HUES6 (cell line): ENCODE measurements at regions not wholly inside any gene's neighbourhood (a gene's known extent, or its start where the extent isn't known, plus 50 kb on each side); places are given as distances from the start of the nearest gene placed in this dataset.
"Not testable (repeated sequence)": the region's sequence is repeated elsewhere in the genome, so short reads cannot be mapped to it uniquely, and the experiment has no call there.

Experiments used
- H3K27ac ChIP-seq: 2 replicates; pipeline ENCODE4 v1.7.0; 2013; ENCODE audit warnings: low read depth, mild to moderate bottlenecking, low read length, inconsistent platforms
- H3K27me3 ChIP-seq: 2 replicates; pipeline ENCODE4 v1.6.1; 2013; ENCODE audit warnings: low read length; ENCODE audit not compliant: control insufficient read depth, insufficient read depth
- H3K36me3 ChIP-seq: 2 replicates; pipeline ENCODE4 v1.6.1; 2013; ENCODE audit warnings: low read length; ENCODE audit not compliant: control insufficient read depth, insufficient read depth
- H3K4me1 ChIP-seq: 2 replicates; pipeline ENCODE4 v1.6.1; 2013; ENCODE audit warnings: low read length; ENCODE audit not compliant: control insufficient read depth, insufficient read depth
- H3K4me3 ChIP-seq: 2 replicates; pipeline ENCODE4 v1.5.1; 2013; ENCODE audit warnings: low read depth, low read length
- H3K9ac ChIP-seq: one replicate; pipeline ENCODE4 v1.6.1; 2013; ENCODE audit warnings: mild to moderate bottlenecking, low read length
- H3K9me3 ChIP-seq: 2 replicates; pipeline ENCODE4 v1.6.1; 2013; ENCODE audit warnings: low read depth, low read length; ENCODE audit not compliant: control insufficient read depth, insufficient read depth

DNA sequence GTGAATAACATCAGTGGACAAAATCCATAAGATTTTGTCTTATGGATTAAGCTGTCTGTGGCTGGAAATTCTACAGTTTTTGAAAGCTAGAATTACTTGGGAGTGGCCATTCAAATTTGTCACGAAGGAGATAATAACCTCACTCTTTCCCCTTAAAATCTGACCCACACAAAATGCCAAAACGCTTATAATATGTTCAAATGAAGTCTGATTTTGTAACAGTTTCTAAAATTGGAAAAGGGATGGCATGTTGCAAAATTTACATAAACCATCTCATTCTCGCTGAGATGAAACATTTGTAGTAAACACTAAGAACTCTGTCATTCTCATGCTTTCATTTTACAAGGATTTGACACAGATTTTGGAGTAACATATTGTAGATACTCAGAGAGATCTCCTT lies 112.7 kb downstream of the GJA1 start:
- Histone ChIP-seq H3K9ac (no peak overlapping the region), H3K27ac (no peak overlapping the region), H3K9me3 (no peaks in the 10 kb centered on the region), H3K4me3 (no peak overlapping the region), H3K27me3 (no peaks in the 10 kb centered on the region), H3K36me3 (no peaks in the 10 kb centered on the region), H3K4me1 (no peaks in the 10 kb centered on the region)

DNA sequence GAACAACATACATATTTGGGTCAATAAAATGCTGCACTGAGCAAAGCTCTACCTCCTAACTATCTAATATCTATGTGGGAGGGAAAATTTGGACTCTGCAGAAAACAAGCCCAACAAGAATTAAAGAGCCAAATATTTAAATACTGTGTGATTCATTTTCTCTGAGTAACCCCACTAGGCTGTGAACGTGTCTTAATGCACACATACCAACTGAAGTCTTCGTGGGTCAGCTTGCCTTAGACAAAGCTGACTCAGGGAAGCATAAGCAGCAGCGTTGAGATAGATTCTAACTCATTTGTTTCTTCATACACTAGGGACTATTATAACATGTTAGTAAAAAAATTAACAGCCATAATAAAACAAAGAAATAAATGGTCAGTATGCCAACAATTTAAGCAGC lies 114.3 kb downstream of the GJA1 start:
- no peak overlapping the region for H3K27ac ChIP-seq
- H3K4me3 ChIP-seq: no peak overlapping the region
- no peak overlapping the region for H3K9ac ChIP-seq
- no peaks in the 10 kb centered on the region for H3K4me1 ChIP-seq
- no peaks in the 10 kb centered on the region for H3K9me3 ChIP-seq
- H3K36me3 ChIP-seq: no peaks in the 10 kb centered on the region
- no peaks in the 10 kb centered on the region for H3K27me3 ChIP-seq

DNA sequence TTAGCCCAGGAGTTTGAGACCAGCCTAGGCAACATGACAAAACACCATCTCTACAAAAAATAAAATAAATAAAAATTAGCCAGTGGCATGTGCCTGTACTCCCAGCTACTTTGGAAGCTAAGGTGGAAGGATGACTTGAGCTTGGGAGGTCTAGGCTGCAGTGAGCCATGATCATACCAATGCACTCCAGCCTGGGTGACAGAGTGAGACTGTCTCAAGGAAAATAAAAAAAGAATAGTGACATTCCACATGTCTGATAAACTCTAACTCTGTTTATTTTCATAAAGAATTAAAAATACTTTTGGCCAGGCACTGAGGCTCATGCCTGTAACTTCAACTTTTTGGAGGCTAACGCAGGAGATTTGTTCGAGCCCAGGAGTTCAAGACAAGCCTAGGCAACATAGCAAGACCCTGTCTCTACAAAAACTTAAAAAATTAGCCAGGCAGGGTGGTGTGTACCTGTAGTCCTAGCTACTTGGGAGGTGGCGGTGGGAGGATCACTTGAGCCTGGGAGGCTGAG lies 115.1 kb downstream of the GJA1 start:
- Histone ChIP-seq H3K27ac (no peak overlapping the region), H3K27me3 (no peaks in the 10 kb centered on the region), H3K9me3 (no peaks in the 10 kb centered on the region), H3K4me1 (no peaks in the 10 kb centered on the region), H3K9ac (no peak overlapping the region), H3K4me3 (no peak overlapping the region), H3K36me3 (no peaks in the 10 kb centered on the region)

GRCh38 chr6:121555201-121555600 lies 119.8 kb downstream of the GJA1 start:
- no peak overlapping the region for H3K4me3 ChIP-seq
- no peak overlapping the region for H3K9ac ChIP-seq
- no peaks in the 10 kb centered on the region for H3K4me1 ChIP-seq
- no peaks in the 10 kb centered on the region for H3K9me3 ChIP-seq
- H3K27ac ChIP-seq: no peak overlapping the region
- H3K27me3 ChIP-seq: no peaks in the 10 kb centered on the region
- H3K36me3 ChIP-seq: no peaks in the 10 kb centered on the region

DNA sequence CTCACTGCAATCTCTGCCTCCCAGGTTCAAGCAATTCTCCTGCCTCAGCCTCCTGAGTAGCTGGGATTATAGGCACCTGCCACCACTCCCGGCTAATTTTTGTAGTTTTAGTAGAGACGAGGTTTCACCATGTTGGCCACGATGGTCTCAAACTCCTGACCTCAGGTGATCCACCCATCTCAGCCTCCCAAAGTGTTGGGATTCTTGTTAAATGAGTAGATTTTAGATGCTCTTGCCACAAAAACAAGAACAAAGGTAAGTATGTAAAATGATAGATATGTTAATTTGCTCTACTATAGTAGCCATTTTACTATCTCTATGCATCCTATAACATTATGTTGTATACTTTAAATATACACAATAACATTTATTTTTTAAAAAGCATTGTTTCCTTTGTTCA lies 120.7 kb downstream of the GJA1 start:
- not testable (repeated sequence) for H3K36me3 ChIP-seq, H3K4me1 ChIP-seq, H3K27ac ChIP-seq, H3K4me3 ChIP-seq, H3K27me3 ChIP-seq, H3K9me3 ChIP-seq, H3K9ac ChIP-seq

DNA sequence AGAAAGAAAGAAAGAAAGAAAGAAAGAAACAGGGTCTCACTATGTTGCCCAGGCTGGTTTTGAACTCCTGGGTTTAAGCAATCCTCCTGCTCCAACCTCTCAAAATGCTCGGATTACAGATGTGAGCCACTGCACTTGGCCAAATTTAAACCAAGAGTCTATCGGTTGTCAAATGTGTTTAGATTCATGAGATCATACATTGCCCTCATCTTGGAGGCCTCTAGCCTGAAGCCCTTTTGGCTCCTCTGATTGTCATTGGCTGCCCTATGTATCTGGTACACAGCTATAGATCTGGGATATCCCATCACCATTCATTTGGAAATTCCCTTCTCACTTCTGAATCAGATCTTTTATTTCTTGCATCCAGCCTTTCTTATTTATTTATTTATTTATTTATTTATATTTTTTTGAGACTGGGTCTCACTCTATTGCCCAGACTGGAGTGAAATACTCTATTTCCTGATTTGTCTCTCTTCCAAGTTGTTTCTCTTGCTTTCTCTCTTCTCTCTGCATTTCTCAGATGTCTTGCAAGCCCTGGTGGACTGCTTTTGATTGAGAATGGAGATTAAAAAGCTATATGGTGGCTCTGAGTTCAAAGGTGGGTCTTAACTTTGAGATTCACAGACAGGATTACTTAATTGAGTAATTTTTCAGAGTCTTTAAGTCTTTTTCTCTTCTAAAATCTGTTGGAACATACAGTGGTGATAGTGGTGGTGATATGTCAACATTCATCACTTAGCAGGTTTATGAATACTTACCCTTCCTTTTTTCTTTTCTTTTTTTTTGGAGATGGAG lies 121.9 kb downstream of the GJA1 start:
- no peak overlapping the region for H3K27ac ChIP-seq
- no peaks in the 10 kb centered on the region for H3K36me3 ChIP-seq
- no peaks in the 10 kb centered on the region for H3K27me3 ChIP-seq
- no peaks in the 10 kb centered on the region for H3K9me3 ChIP-seq
- no peak overlapping the region for H3K9ac ChIP-seq
- H3K4me3 ChIP-seq: no peak overlapping the region
- no peaks in the 10 kb centered on the region for H3K4me1 ChIP-seq

- Histone ChIP-seq H3K27ac (no peak overlapping the region), H3K4me1 (no peaks in the 10 kb centered on the region), H3K9me3 (peaks cover 16% of the 10 kb centered on the region), H3K4me3 (no peak overlapping the region), H3K27me3 (no peaks in the 10 kb centered on the region), H3K36me3 (no peaks in the 10 kb centered on the region), H3K9ac (no peak overlapping the region)
These were observed 124.3 kb downstream of the GJA1 start for GRCh38 chr6:121559611-121560269.

DNA sequence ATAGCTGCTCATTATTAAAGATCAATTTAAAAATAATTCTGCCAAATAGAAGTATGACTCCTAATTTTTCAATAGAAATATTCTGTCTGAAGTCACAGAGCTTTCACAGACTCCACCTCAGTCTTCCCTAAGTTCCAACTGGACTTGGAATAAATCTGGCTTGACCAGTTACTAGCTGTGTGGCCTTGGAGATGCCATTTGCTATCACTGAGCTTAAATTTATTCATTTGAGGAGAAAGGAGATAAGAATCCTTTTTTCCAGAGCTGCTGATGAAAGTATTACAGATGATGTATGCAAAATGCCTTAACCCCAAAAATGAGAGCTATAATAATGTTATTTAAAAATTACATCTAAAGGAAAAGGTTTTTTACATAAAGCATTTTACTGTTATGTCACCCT lies 125.0 kb downstream of the GJA1 start:
- Histone ChIP-seq H3K4me3 (no peak overlapping the region), H3K4me1 (no peaks in the 10 kb centered on the region), H3K9ac (no peak overlapping the region), H3K27me3 (no peaks in the 10 kb centered on the region), H3K9me3 (peaks cover 23% of the 10 kb centered on the region), H3K27ac (no peak overlapping the region), H3K36me3 (no peaks in the 10 kb centered on the region)

- no peak overlapping the region for H3K27ac ChIP-seq
- peaks cover 27% of the 10 kb centered on the region for H3K9me3 ChIP-seq
- H3K36me3 ChIP-seq: no peaks in the 10 kb centered on the region
- no peaks in the 10 kb centered on the region for H3K4me1 ChIP-seq
- H3K4me3 ChIP-seq: no peak overlapping the region
- H3K9ac ChIP-seq: no peak overlapping the region
- H3K27me3 ChIP-seq: no peaks in the 10 kb centered on the region
These were observed 127.8 kb downstream of the GJA1 start for GRCh38 chr6:121563286-121563685.

DNA sequence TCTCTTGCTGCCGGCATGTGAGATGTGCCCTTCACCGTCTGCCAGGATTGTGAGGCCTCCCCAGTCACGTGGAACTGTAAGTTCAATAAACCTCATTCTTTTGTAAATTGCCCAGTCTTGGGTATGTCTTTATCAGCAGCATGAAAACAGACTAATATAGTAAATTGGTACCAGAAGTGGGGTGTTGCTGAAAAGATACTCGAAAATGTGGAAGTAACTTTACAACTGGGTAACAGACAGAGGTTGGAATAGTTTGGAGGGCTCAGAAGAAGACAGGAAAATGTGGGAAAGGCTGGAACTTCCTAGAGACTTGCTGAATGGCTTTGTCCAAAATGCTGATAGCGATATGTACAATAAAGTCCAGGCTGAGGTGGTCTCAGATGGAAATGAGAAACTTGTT lies 129.1 kb downstream of the GJA1 start:
- H3K36me3 ChIP-seq, H3K27me3 ChIP-seq, H3K9ac ChIP-seq, H3K4me1 ChIP-seq, H3K4me3 ChIP-seq, H3K27ac ChIP-seq: not testable (repeated sequence)
- H3K9me3 ChIP-seq: peaks cover 27% of the 10 kb centered on the region

DNA sequence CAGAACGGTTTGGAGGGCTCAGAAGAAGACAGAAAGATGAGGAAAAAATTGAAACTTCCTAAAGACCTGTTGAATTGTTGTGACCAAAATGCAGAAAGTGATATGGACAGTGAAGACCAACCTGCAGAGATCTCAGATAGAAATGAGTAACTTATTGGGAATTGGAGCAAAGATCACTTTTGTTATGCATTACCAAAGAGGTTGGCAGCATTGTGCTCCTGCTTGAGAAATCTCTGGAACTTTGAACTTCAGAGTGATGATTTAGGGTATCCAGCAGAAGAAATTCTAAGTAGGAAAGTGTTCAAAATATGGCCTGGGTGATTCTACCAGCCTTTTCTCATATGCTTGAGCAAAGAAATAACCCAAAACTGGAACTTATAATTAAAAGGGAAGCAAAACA lies 136.0 kb downstream of the GJA1 start:
- Histone ChIP-seq H3K36me3 (no peaks in the 10 kb centered on the region), H3K4me3 (no peak overlapping the region), H3K9ac (no peak overlapping the region), H3K27me3 (no peaks in the 10 kb centered on the region), H3K4me1 (no peaks in the 10 kb centered on the region), H3K27ac (no peak overlapping the region), H3K9me3 (peaks cover 12% of the 10 kb centered on the region)
